Liver (tissue), 8 donors: ENCODE measurements at regions not wholly inside any gene's neighbourhood (a gene's known extent, or its start where the extent isn't known, plus 50 kb on each side); places are given as distances from the start of the nearest gene placed in this dataset.

Source experiments
- DNase-seq: peaks from one replicate; pipeline ENCODE4 v3.0.0-alpha.2; 2017; ENCODE audit warnings: low spot score
- H3K27ac ChIP-seq, 2 donors: one replicate each; pipeline ENCODE4 v1.7.0; 2013; ENCODE audit warnings: inconsistent platforms in 2 of 2, low read length in 2 of 2, control low read depth in 1 of 2, low read depth in 1 of 2, mild to moderate bottlenecking in 1 of 2
- H3K27me3 ChIP-seq, 4 donors: one replicate each; pipeline versions ENCODE4 v1.6.1 to v1.7.0; 2013; ENCODE audit warnings: low read length in 3 of 4, inconsistent platforms in 1 of 4, mild to moderate bottlenecking in 1 of 4, moderate library complexity in 1 of 4; ENCODE audit not compliant: control insufficient read depth in 4 of 4, insufficient read depth in 4 of 4
- H3K36me3 ChIP-seq, 4 donors: one replicate each; pipeline versions ENCODE4 v1.6.1 to v1.7.0; 2013; ENCODE audit warnings: low read length in 3 of 4, mild to moderate bottlenecking in 3 of 4, low read depth in 1 of 4, moderate library complexity in 1 of 4; ENCODE audit not compliant: control insufficient read depth in 4 of 4, insufficient read depth in 3 of 4
- H3K4me1 ChIP-seq, 4 donors: one replicate each; pipeline versions ENCODE4 v1.6.1 to v1.7.0; 2013; ENCODE audit warnings: low read length in 3 of 4, mild to moderate bottlenecking in 3 of 4, moderate library complexity in 1 of 4; ENCODE audit not compliant: control insufficient read depth in 4 of 4, insufficient read depth in 4 of 4
- H3K4me3 ChIP-seq, 3 donors: one replicate each; pipeline versions ENCODE4 v1.6.1 to v1.7.0; 2013; ENCODE audit warnings: low read length in 3 of 3, control low read depth in 1 of 3, low read depth in 1 of 3, mild to moderate bottlenecking in 1 of 3
- H3K9ac ChIP-seq, 2 donors: one replicate each; pipeline ENCODE4 v1.7.0; 2013; ENCODE audit warnings: low read length in 2 of 2, mild to moderate bottlenecking in 2 of 2, moderate library complexity in 2 of 2, control low read depth in 1 of 2, low read depth in 1 of 2
- H3K9me3 ChIP-seq, 4 donors: one replicate each; pipeline versions ENCODE4 v1.6.1 to v1.7.0; 2013; ENCODE audit warnings: low read length in 3 of 4; ENCODE audit not compliant: control insufficient read depth in 4 of 4
- EGR1 ChIP-seq, 2 donors: IDR thresholded peaks; 2 replicates each; pipeline ENCODE4 v1.6.1; 2016 to 2018; ENCODE audit warnings: antibody characterized with exemption in 2 of 2, low read depth in 2 of 2
- FOXA1 ChIP-seq: IDR thresholded peaks from 2 replicates; pipeline ENCODE4 v1.6.1; 2016; ENCODE audit warnings: antibody characterized with exemption
- GABPA ChIP-seq, 2 donors: IDR thresholded peaks in 1 of 2; conservative IDR thresholded peaks in 1 of 2; 2 replicates each; pipeline ENCODE4 v1.6.1; 2016; ENCODE audit warnings: antibody characterized with exemption in 2 of 2, mild to moderate bottlenecking in 1 of 2, moderate library complexity in 1 of 2
- NR2F2 ChIP-seq: IDR thresholded peaks from 2 replicates; pipeline ENCODE4 v1.6.1; 2016; ENCODE audit warnings: antibody characterized with exemption
- REST ChIP-seq: IDR thresholded peaks from 2 replicates; pipeline ENCODE4 v1.6.1; 2016; ENCODE audit warnings: antibody characterized with exemption, mild to moderate bottlenecking
- RXRA ChIP-seq, 2 donors: IDR thresholded peaks; 2 replicates each; pipeline ENCODE4 v1.6.1; 2017 to 2018; ENCODE audit warnings: antibody characterized with exemption in 2 of 2, mild to moderate bottlenecking in 1 of 2
- TAF1 ChIP-seq: conservative IDR thresholded peaks from 2 replicates; pipeline ENCODE4 v1.6.1; 2016; ENCODE audit warnings: antibody characterized with exemption, mild to moderate bottlenecking
- YY1 ChIP-seq: IDR thresholded peaks from 2 replicates; pipeline ENCODE4 v1.6.1; 2016; ENCODE audit warnings: antibody characterized with exemption, mild to moderate bottlenecking
- WGBS: extraction: QIAGEN DNeasy Blood & Tissue Kit; methylation state at CpG from one replicate; pipeline ENCODE4 v1.1.7; 2013; 5-methylcytosine and 5-hydroxymethylcytosine counted together
- TF ChIP-seq, protein P1 (sequence below): fragments of 150-350 bp; IDR thresholded peaks from 2 replicates; pipeline ENCODE4 v1.5.1; 2017; ENCODE audit warnings: improper control_type of control experiment, low read depth, low read length; ENCODE audit not compliant: missing input control
- donor health status: healthy.
- donor health status: healthy.
- donor health status: healthy.
- donor health status: healthy.
- donor health status: healthy.

DNA sequence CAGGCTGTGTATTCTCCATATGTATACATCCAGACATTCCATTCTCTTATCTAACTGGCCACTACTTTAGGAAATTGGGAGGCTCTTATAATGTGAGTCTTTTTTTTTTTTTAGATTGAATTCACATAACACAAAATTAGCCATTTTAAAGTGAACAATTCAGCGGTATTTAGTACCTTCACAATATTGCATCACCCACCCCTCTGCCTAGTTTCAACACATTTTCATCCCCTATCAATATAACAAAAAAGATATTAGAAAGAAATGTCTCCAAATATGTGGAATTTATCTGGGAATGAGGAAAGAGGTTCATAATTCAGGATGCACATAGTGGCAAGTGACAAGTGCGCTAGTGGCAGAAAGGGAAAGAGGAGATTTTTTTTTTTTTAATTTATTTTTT lies 228.5 kb downstream of the ICE1 start:
- H3K4me1 ChIP-seq = no peaks in the 10 kb centered on the region
- peaks cover 0 to 3% (median 0%) of the 10 kb centered on the region in 4 donors for H3K27me3 ChIP-seq
- WGBS = 99% methylated on average over 2 of the region's 2 CpGs
- H3K9ac ChIP-seq = no peak overlapping the region
- DNase-seq = no peak
- no peaks in the 10 kb centered on the region for H3K36me3 ChIP-seq
- H3K9me3 ChIP-seq = no peaks in the 10 kb centered on the region
- TF ChIP-seq, protein P1, sequence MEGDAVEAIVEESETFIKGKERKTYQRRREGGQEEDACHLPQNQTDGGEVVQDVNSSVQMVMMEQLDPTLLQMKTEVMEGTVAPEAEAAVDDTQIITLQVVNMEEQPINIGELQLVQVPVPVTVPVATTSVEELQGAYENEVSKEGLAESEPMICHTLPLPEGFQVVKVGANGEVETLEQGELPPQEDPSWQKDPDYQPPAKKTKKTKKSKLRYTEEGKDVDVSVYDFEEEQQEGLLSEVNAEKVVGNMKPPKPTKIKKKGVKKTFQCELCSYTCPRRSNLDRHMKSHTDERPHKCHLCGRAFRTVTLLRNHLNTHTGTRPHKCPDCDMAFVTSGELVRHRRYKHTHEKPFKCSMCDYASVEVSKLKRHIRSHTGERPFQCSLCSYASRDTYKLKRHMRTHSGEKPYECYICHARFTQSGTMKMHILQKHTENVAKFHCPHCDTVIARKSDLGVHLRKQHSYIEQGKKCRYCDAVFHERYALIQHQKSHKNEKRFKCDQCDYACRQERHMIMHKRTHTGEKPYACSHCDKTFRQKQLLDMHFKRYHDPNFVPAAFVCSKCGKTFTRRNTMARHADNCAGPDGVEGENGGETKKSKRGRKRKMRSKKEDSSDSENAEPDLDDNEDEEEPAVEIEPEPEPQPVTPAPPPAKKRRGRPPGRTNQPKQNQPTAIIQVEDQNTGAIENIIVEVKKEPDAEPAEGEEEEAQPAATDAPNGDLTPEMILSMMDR = no peak
- TF ChIP-seq REST = no peak
- TF ChIP-seq EGR1 (IDR thresholded peaks at IDR 0.05; ENCODE audit: low read depth in 2 of 2) = no peak
- TF ChIP-seq YY1 = no peak
- no peak for TF ChIP-seq GABPA (IDR thresholded peaks at IDR 0.05 in 1 of 2, conservative IDR thresholded peaks at IDR 0.05 in 1 of 2)
- no peak for TF ChIP-seq RXRA (IDR thresholded peaks at IDR 0.05)
- no peak for TF ChIP-seq NR2F2
- TF ChIP-seq TAF1 = no peak
- H3K4me3 ChIP-seq = no peak overlapping the region
- H3K27ac ChIP-seq = no peak overlapping the region

- H3K9me3 ChIP-seq = no peaks in the 10 kb centered on the region
- no peak for TF ChIP-seq RXRA (IDR thresholded peaks at IDR 0.05)
- no peak for TF ChIP-seq REST
- no peak for TF ChIP-seq FOXA1
- DNase-seq = no peak
- WGBS = 61% methylated on average over 5 of the region's 5 CpGs
- no peaks in the 10 kb centered on the region for H3K4me1 ChIP-seq
- no peak overlapping the region for H3K27ac ChIP-seq
- no peak overlapping the region for H3K4me3 ChIP-seq
- H3K9ac ChIP-seq = no peak overlapping the region
- peaks cover 0 to 3% (median 0%) of the 10 kb centered on the region in 4 donors for H3K27me3 ChIP-seq
- no peaks in the 10 kb centered on the region for H3K36me3 ChIP-seq
Observed at GRCh38 chr5:5650242-5650641, 227.8 kb downstream of the ICE1 start.
